Right atrium auricular region (tissue), 2 donors: ENCODE measurements at regions not wholly inside any gene's neighbourhood (a gene's known extent, or its start where the extent isn't known, plus 50 kb on each side); places are given as distances from the start of the nearest gene placed in this dataset.

Experiments
- DNase-seq: peaks from one replicate; pipeline ENCODE4 v3.0.0-alpha.2; 2019; ENCODE audit warnings: low spot score
- H3K27ac ChIP-seq, 2 donors: fragments of 200-600 bp; sonication (generic); 1 replicate in 1 of 2; 2 replicates in 1 of 2; pipeline ENCODE4 v1.5.1; 2016 to 2019
- H3K27me3 ChIP-seq, 2 donors: fragments of 200-600 bp; sonication (generic); one replicate each; pipeline versions ENCODE4 v1.5.1 to v1.6.0; 2017 to 2019
- H3K36me3 ChIP-seq: fragments of 200-600 bp; sonication (generic); one replicate; pipeline ENCODE4 v1.5.1; 2016
- H3K4me1 ChIP-seq, 2 donors: fragments of 200-600 bp; sonication (generic); one replicate each; pipeline versions ENCODE4 v1.5.1 to v1.6.0; 2017 to 2019
- H3K4me3 ChIP-seq, 2 donors: fragments of 200-600 bp; sonication (generic); 1 replicate in 1 of 2; 2 replicates in 1 of 2; pipeline ENCODE4 v1.5.1; 2017 to 2019; ENCODE audit warnings: mild to moderate bottlenecking in 1 of 2, moderate library complexity in 1 of 2
- H3K9me3 ChIP-seq, 2 donors: fragments of 200-600 bp; sonication (generic); one replicate each; pipeline ENCODE4 v1.5.1; 2019
- TF ChIP-seq, protein P1 (sequence below), 2 donors: fragments of 200-600 bp; sonication (generic); IDR thresholded peaks; one replicate each; pipeline ENCODE4 v1.5.1; 2019; ENCODE audit warnings: antibody characterized with exemption in 2 of 2

DNA sequence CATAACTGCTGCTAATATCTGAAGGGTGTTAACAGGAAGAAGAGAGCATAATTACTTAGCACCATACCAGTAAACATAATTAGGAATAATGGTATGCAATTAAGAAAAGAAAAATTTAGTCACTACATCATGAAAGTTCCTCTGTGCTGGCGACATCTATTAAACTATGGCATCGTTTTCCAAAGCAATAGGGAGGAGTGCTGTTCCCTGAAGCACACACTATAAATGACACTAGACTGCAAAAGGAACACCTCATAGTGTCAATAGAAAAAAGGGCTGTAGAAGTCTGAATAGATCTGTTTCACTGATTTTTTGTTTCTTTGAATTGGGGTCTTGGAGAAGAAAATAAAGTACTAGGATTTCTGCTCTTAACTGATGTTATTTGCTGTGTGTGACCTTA is 773.6 kb upstream of the B3GALT2 start:
- TF ChIP-seq, protein P1, sequence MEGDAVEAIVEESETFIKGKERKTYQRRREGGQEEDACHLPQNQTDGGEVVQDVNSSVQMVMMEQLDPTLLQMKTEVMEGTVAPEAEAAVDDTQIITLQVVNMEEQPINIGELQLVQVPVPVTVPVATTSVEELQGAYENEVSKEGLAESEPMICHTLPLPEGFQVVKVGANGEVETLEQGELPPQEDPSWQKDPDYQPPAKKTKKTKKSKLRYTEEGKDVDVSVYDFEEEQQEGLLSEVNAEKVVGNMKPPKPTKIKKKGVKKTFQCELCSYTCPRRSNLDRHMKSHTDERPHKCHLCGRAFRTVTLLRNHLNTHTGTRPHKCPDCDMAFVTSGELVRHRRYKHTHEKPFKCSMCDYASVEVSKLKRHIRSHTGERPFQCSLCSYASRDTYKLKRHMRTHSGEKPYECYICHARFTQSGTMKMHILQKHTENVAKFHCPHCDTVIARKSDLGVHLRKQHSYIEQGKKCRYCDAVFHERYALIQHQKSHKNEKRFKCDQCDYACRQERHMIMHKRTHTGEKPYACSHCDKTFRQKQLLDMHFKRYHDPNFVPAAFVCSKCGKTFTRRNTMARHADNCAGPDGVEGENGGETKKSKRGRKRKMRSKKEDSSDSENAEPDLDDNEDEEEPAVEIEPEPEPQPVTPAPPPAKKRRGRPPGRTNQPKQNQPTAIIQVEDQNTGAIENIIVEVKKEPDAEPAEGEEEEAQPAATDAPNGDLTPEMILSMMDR (IDR thresholded peaks at IDR 0.05), result no peak
- DNase-seq, result no peak
- Histone ChIP-seq H3K36me3 (no peaks in the 10 kb centered on the region), H3K4me1 (no peaks in the 10 kb centered on the region), H3K9me3 (peaks cover 0 to 6% of the 10 kb centered on the region in 2 donors), H3K27ac (peak overlapping the region; percentile 33 to 81), H3K4me3 (no peak overlapping the region), H3K27me3 (no peaks in the 10 kb centered on the region)

DNA sequence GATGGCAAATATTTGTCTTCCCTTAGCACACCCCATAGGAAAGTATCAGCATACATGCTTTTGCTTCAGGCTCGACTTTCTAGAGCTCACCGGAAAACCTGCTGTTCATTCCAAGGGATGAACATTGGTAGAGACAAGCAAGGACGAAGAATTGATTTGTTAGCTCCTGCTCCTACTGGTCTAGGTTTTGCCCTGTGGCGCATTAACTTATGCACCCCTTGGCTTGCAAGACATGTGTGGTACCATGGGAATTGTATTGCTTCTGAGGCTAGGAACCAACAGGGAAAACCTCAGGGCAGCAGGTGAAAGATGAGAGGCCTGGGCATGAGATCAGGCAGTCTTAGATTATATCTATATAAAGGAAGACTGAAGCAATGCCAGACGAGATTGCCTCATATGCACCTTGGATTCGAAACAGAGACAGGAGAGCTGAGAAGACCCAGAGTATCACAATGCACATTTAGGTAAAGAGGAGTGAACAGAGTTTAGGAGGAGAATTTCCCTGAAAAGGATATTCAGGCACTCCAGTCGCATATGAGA is 771.2 kb upstream of the B3GALT2 start:
- Histone ChIP-seq H3K27me3 (no peaks in the 10 kb centered on the region), H3K9me3 (peaks cover 0 to 6% of the 10 kb centered on the region in 2 donors), H3K36me3 (no peaks in the 10 kb centered on the region), H3K4me3 (no peak overlapping the region), H3K27ac (no peak overlapping the region), H3K4me1 (no peaks in the 10 kb centered on the region)
- TF ChIP-seq, protein P1 (IDR thresholded peaks at IDR 0.05), result no peak
- no peak for DNase-seq

DNA sequence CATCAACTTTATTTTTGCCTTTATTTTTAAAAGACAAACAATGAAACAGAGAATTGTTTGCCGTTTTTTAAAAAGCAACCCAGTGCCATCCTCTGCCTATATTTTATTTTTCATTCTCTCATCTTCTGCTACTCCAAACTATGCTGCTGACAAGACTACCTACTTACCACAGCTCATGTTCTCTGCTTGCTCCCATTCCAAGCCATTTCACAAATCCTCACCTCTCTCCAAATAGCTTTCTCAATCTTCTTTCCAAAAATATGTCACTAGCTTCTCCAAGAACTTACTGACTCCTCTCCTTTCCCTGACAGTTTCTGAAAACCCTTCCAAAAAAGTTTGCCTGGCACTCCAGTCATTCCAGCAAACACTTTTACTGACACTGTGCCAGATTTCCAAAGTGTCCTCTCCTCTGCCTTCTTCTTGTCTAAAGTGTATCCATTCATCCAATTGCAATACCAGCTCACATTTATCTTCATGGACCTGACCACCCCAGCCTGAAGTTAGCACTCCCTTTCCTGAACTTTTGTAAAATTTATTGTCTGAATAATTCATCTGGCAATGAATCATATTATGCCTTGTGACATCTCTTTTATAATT is 766.5 kb upstream of the B3GALT2 start:
- H3K27me3 ChIP-seq, result no peaks in the 10 kb centered on the region
- H3K27ac ChIP-seq, result peak overlapping the region in 1 of 2 donors; percentile 85
- DNase-seq, result no peak
- peaks cover 0 to 6% of the 10 kb centered on the region in 2 donors for H3K9me3 ChIP-seq
- H3K4me3 ChIP-seq, result no peak overlapping the region
- TF ChIP-seq, protein P1 (IDR thresholded peaks at IDR 0.05), result no peak
- no peaks in the 10 kb centered on the region for H3K36me3 ChIP-seq
- peaks cover 0 to 10% of the 10 kb centered on the region in 2 donors for H3K4me1 ChIP-seq

DNA sequence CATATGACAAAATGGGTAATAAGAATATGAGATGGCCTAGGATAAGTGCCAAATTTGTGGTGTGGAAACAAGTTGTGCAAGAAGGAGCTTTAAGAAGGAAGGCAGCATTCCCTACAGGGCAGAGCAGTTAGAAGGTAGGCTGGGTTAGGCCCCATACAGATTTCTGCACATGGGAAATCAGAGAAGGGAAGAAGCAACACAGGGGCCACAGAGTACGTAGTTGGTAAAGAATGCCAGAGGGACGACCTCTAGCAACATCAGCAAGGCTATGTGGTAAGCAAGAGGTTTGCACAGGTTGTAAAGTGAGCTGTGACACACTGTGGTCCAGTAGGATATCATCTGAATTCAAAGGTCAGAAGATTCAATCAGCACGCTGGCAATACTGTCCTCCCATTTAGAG is 765.6 kb upstream of the B3GALT2 start:
- no peak for DNase-seq
- no peak overlapping the region for H3K4me3 ChIP-seq
- peaks cover 0 to 6% of the 10 kb centered on the region in 2 donors for H3K9me3 ChIP-seq
- TF ChIP-seq, protein P1 (IDR thresholded peaks at IDR 0.05), result no peak
- peak overlapping the region in 1 of 2 donors; percentile 85 for H3K27ac ChIP-seq
- H3K36me3 ChIP-seq, result no peaks in the 10 kb centered on the region
- no peaks in the 10 kb centered on the region for H3K27me3 ChIP-seq
- peaks cover 0 to 10% of the 10 kb centered on the region in 2 donors for H3K4me1 ChIP-seq

DNA sequence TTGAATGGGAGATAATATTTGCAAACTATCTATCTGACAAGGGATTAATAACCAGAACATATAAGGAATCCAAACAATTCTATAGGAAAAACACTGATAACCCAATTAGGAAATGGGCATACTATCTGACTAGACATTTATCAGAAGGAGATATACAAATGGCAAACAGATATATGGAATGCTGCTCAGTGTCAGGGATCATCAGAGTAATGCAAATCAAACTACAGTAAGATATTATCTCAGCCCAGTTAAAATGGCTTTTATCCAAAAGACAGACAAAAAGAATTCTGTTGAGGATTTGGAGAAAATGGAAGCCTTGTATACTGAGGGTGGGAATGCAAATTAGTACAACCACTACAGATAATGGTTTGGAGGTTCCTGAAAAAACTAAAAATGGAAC is 758.0 kb upstream of the B3GALT2 start:
- H3K4me1 ChIP-seq, result no peaks in the 10 kb centered on the region
- H3K9me3 ChIP-seq, result peaks cover 0 to 5% of the 10 kb centered on the region in 2 donors
- TF ChIP-seq, protein P1 (IDR thresholded peaks at IDR 0.05), result no peak
- no peak for DNase-seq
- H3K36me3 ChIP-seq, result no peaks in the 10 kb centered on the region
- no peak overlapping the region for H3K27ac ChIP-seq
- H3K27me3 ChIP-seq, result no peaks in the 10 kb centered on the region
- H3K4me3 ChIP-seq, result no peak overlapping the region

DNA sequence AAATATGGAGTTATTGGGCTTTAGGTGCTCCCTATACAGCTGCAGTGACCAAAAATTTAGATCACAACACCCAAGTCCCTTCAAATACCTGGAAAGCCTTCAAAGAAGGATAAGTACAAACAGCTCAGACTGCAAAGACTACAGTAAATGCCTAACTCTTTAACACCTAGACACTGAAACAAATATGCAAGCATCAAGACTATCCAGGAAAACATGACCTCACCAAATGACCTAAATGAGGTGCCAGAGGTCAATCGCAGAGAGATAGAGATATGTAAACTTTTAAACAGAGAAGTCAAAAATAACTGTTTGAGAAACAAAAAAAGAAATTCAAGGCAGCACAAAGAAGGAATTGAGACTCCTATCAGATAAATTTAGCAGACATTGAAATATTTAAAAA is 753.8 kb upstream of the B3GALT2 start:
- H3K27me3 ChIP-seq, result no peaks in the 10 kb centered on the region
- TF ChIP-seq, protein P1 (IDR thresholded peaks at IDR 0.05), result no peak
- H3K4me3 ChIP-seq, result no peak overlapping the region
- H3K27ac ChIP-seq, result no peak overlapping the region
- no peak for DNase-seq
- H3K9me3 ChIP-seq, result peaks cover 0 to 5% of the 10 kb centered on the region in 2 donors
- no peaks in the 10 kb centered on the region for H3K36me3 ChIP-seq
- no peaks in the 10 kb centered on the region for H3K4me1 ChIP-seq
